ENCODE measurements at regions not wholly inside any gene's neighbourhood (a gene's known extent, or its start where the extent isn't known, plus 50 kb on each side); places are given as distances from the start of the nearest gene placed in this dataset.

DNA sequence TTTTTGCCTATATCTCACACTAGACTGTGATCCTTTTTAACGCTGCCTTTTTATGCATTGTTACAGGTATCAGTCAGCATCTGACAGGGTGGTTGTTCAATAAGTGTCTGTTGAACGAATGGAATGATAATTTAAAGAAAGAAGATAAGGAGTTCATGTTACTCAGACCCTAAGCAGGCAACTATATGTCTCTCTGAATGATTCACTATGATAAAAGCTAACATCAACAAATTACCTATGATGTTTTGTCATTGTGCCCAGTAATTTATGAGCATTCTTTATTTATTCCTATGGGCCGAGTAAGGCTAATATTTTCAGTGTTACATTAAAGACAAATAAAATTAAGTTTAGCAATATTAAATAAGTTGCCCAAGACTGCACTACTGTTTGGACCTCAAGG, 435.0 kb upstream of the KIF2B start:
- TF ChIP-seq FOS (IDR thresholded peaks at IDR 0.05; ENCODE audit: low read depth, low read length) (no peak), POLR2A (IDR thresholded peaks at IDR 0.05; ENCODE audit: low read depth, low read length) (no peak), RCOR1 (IDR thresholded peaks at IDR 0.05; ENCODE audit: insufficient replicate concordance, low read length) (no peak), BHLHE40 (IDR thresholded peaks at IDR 0.05; ENCODE audit: low read depth, low read length) (no peak), RAD21 (IDR thresholded peaks at IDR 0.05; ENCODE audit: low read length) (no peak), MAFK (IDR thresholded peaks at IDR 0.05; ENCODE audit: low read depth, low read length) (no peak), MAZ (IDR thresholded peaks at IDR 0.05; ENCODE audit: borderline replicate concordance, low read depth, low read length) (no peak), SMC3 (IDR thresholded peaks at IDR 0.05; ENCODE audit: low read depth, low read length) (no peak)
- TF ChIP-seq, protein P1, sequence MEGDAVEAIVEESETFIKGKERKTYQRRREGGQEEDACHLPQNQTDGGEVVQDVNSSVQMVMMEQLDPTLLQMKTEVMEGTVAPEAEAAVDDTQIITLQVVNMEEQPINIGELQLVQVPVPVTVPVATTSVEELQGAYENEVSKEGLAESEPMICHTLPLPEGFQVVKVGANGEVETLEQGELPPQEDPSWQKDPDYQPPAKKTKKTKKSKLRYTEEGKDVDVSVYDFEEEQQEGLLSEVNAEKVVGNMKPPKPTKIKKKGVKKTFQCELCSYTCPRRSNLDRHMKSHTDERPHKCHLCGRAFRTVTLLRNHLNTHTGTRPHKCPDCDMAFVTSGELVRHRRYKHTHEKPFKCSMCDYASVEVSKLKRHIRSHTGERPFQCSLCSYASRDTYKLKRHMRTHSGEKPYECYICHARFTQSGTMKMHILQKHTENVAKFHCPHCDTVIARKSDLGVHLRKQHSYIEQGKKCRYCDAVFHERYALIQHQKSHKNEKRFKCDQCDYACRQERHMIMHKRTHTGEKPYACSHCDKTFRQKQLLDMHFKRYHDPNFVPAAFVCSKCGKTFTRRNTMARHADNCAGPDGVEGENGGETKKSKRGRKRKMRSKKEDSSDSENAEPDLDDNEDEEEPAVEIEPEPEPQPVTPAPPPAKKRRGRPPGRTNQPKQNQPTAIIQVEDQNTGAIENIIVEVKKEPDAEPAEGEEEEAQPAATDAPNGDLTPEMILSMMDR (conservative IDR thresholded peaks at IDR 0.05; ENCODE audit: low read depth, low read length), result no peak
- TF ChIP-seq, protein P2, sequence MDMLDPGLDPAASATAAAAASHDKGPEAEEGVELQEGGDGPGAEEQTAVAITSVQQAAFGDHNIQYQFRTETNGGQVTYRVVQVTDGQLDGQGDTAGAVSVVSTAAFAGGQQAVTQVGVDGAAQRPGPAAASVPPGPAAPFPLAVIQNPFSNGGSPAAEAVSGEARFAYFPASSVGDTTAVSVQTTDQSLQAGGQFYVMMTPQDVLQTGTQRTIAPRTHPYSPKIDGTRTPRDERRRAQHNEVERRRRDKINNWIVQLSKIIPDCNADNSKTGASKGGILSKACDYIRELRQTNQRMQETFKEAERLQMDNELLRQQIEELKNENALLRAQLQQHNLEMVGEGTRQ (IDR thresholded peaks at IDR 0.05; ENCODE audit: low read depth, low read length), result no peak
- TF ChIP-seq, protein P3, sequence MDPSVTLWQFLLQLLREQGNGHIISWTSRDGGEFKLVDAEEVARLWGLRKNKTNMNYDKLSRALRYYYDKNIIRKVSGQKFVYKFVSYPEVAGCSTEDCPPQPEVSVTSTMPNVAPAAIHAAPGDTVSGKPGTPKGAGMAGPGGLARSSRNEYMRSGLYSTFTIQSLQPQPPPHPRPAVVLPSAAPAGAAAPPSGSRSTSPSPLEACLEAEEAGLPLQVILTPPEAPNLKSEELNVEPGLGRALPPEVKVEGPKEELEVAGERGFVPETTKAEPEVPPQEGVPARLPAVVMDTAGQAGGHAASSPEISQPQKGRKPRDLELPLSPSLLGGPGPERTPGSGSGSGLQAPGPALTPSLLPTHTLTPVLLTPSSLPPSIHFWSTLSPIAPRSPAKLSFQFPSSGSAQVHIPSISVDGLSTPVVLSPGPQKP (IDR thresholded peaks at IDR 0.05; ENCODE audit: borderline replicate concordance, low read depth, low read length), result no peak

Data from IMR-90 (cell line).